Psoas muscle (tissue), 7 donors: ENCODE measurements at regions not wholly inside any gene's neighbourhood (a gene's known extent, or its start where the extent isn't known, plus 50 kb on each side); places are given as distances from the start of the nearest gene placed in this dataset.

Experiments used
- ATAC-seq, 4 donors: fragments of 200-7000 bp; cut with Tn5 transposase; one replicate each; pipeline ENCODE4 v1.9.1; 2020; ENCODE audit warnings: moderate library complexity in 3 of 4, mild to moderate bottlenecking in 2 of 4
- DNase-seq, 2 donors: peaks; one replicate each; pipeline ENCODE4 v3.0.0-alpha.2; 2020
- H3K27ac ChIP-seq: fragments of 200-600 bp; one replicate; pipeline ENCODE4 v1.8.0; 2022
- H3K27me3 ChIP-seq, 3 donors: fragments of 200-600 bp in 1 of 3; one replicate each; pipeline versions ENCODE4 v1.6.1 to v1.8.0; 2013 to 2022; ENCODE audit warnings: low read length in 2 of 3, mild to moderate bottlenecking in 2 of 3, moderate library complexity in 1 of 3; ENCODE audit not compliant: insufficient read depth in 3 of 3
- H3K36me3 ChIP-seq, 2 donors: fragments of 200-600 bp in 1 of 2; one replicate each; pipeline versions ENCODE4 v1.6.1 to v1.8.0; 2013 to 2022; ENCODE audit warnings: low read depth in 1 of 2, mild to moderate bottlenecking in 1 of 2, moderate library complexity in 1 of 2; ENCODE audit not compliant: insufficient read depth in 1 of 2
- H3K4me1 ChIP-seq: fragments of 200-600 bp; one replicate; pipeline ENCODE4 v1.8.0; 2022
- H3K4me3 ChIP-seq: fragments of 200-600 bp; one replicate; pipeline ENCODE4 v1.8.0; 2022; ENCODE audit warnings: mild to moderate bottlenecking
- H3K9me3 ChIP-seq: fragments of 200-600 bp; one replicate; pipeline ENCODE4 v1.8.0; 2022
- CTCF ChIP-seq: fragments of 200-600 bp; IDR thresholded peaks from one replicate; pipeline ENCODE4 v1.8.0; 2022; ENCODE audit warnings: antibody characterized with exemption
- WGBS, 3 donors: extraction: QIAGEN DNeasy Blood & Tissue Kit; methylation state at CpG; one replicate each; pipeline versions ENCODE4 v1.1.6 to v1.1.7; 2013; 5-methylcytosine and 5-hydroxymethylcytosine counted together
- intact Hi-C, 2 donors: fragments of 100-400 bp; cut with DNase I; formaldehyde crosslinking; loops; one replicate each; pipeline versions ENCODE4 v1.11.0 to v1.14.2; 2022
- donor health status: healthy with polysubstance abuse.
- donor health status: DM: no; HTN: no; CAD: no; lungs with moderate emphysema.
- donor health status: Bipolar disorder and iron deficiency.
- donor health status: healthy.
- donor health status: DM: yes; HTN: yes; CAD: no.
- donor health status: DM: no; HTN: no; CAD: no.
- donor health status: DM: yes; HTN: yes; CAD: no.

- no peak overlapping the region for H3K4me3 ChIP-seq
- H3K4me1 ChIP-seq = no peaks in the 10 kb centered on the region
- no peak for TF ChIP-seq CTCF
- H3K27me3 ChIP-seq = no peaks in the 10 kb centered on the region
- intact Hi-C loops = no loop called here
- DNase-seq (no peak), ATAC-seq (no peak)
- no peaks in the 10 kb centered on the region for H3K36me3 ChIP-seq
- H3K27ac ChIP-seq = no peak overlapping the region
- H3K9me3 ChIP-seq = no peaks in the 10 kb centered on the region
Observed at GRCh38 chr16:79392081-79392480, 208.5 kb downstream of the MAF start.

GRCh38 chr16:79391395-79391794 is 209.1 kb downstream of the MAF start:
- Histone ChIP-seq H3K4me1 (no peaks in the 10 kb centered on the region), H3K36me3 (no peaks in the 10 kb centered on the region), H3K27ac (no peak overlapping the region), H3K4me3 (no peak overlapping the region), H3K9me3 (no peaks in the 10 kb centered on the region), H3K27me3 (no peaks in the 10 kb centered on the region)
- ATAC-seq (no peak), DNase-seq (no peak)
- intact Hi-C loops = no loop called here
- WGBS, 3 donors = 91 to 98% (median 92%) methylated on average over 11 of the region's 11 CpGs
- no peak for TF ChIP-seq CTCF

GRCh38 chr16:79390481-79391051 is 210.0 kb downstream of the MAF start:
- intact Hi-C loops = no loop called here
- H3K36me3 ChIP-seq = no peaks in the 10 kb centered on the region
- H3K27me3 ChIP-seq = no peaks in the 10 kb centered on the region
- TF ChIP-seq CTCF = no peak
- no peaks in the 10 kb centered on the region for H3K9me3 ChIP-seq
- no peak for ATAC-seq
- no peak overlapping the region for H3K27ac ChIP-seq
- no peak overlapping the region for H3K4me3 ChIP-seq
- WGBS, 3 donors = 55 to 74% (median 59%) methylated on average over 9 of the region's 9 CpGs
- DNase-seq = no peak
- H3K4me1 ChIP-seq = no peaks in the 10 kb centered on the region

- Histone ChIP-seq H3K27me3 (no peaks in the 10 kb centered on the region), H3K9me3 (no peaks in the 10 kb centered on the region), H3K27ac (no peak overlapping the region), H3K36me3 (no peaks in the 10 kb centered on the region), H3K4me1 (no peaks in the 10 kb centered on the region), H3K4me3 (no peak overlapping the region)
- DNase-seq (no peak), ATAC-seq (no peak)
- intact Hi-C loops = no loop called here
- 94 to 99% (median 94%) methylated on average over 1 of the region's 1 CpG for WGBS, 3 donors
- TF ChIP-seq CTCF = no peak
Observed at GRCh38 chr16:79388396-79388795, 212.1 kb downstream of the MAF start.

GRCh38 chr16:79386299-79386698 is 214.2 kb downstream of the MAF start:
- Histone ChIP-seq H3K4me1 (no peaks in the 10 kb centered on the region), H3K4me3 (no peak overlapping the region), H3K27me3 (no peaks in the 10 kb centered on the region), H3K9me3 (no peaks in the 10 kb centered on the region), H3K27ac (no peak overlapping the region), H3K36me3 (no peaks in the 10 kb centered on the region)
- ATAC-seq (no peak), DNase-seq (no peak)
- TF ChIP-seq CTCF = no peak
- WGBS, 3 donors = 95 to 98% (median 97%) methylated on average over 7 of the region's 7 CpGs
- intact Hi-C loops = no loop called here
